GM21737 (cell line): ENCODE measurements at regions not wholly inside any gene's neighbourhood (a gene's known extent, or its start where the extent isn't known, plus 50 kb on each side); places are given as distances from the start of the nearest gene placed in this dataset.

Experiments used
- ATAC-seq: cut with Tn5 transposase; IDR thresholded peaks from one replicate; pipeline ENCODE4 v1.9.1; 2021; ENCODE audit warnings: mild to moderate bottlenecking, moderate library complexity; ENCODE audit not compliant: unreplicated experiment

DNA sequence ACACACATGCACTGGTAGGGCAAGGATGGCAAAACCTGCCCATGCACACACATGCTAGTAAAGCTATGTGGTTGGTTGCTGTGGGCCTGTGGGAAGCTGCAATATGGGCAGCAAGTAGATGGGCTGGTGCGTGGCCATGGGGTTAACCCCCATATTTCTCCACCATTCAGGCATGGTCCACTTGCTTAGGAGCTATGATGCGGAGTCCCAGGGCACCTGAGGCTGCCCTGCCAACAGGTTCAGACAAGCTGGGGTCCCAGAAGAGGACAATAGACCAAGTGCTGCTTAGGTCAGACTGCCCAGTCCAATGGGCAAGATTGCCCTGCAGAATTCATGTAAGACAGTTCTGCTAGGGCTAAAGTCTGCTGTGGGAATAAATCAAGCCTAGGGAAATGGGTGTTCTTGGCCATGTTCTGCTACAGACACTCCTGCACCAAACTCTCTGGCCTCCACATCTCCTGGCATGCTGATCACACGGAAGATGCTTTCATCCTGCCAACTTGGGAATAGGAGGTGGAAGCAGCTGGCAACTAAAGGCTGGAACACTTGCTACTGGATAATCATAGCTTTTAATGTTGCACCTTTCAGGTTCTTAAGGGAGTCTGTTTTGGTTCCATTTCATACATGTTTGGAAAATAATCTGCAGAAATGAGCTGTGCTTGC is 646.3 kb upstream of the SLITRK1 start:
- ATAC-seq, result no peak

DNA sequence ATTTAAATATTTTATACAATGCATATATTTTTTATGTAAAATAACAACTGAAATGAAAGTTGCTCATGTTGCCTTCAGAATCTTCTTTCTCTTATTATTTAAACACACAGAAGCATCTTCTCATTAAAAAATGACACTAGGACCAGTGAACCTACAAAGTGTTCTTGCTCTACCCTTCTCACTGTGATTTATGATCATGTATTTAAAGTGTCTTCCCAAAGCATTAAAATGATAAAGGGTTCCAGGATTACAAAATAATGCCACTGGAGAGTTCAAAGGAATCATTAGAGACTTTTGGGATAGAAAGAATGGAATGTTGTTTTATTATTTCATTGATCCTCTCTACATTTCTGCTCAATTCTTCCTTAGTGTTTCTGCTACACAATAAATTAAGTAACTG is 643.6 kb upstream of the SLITRK1 start:
- no peak for ATAC-seq

- ATAC-seq, result no peak
Observed at GRCh38 chr13:84524586-84524985, 642.3 kb upstream of the SLITRK1 start.

DNA sequence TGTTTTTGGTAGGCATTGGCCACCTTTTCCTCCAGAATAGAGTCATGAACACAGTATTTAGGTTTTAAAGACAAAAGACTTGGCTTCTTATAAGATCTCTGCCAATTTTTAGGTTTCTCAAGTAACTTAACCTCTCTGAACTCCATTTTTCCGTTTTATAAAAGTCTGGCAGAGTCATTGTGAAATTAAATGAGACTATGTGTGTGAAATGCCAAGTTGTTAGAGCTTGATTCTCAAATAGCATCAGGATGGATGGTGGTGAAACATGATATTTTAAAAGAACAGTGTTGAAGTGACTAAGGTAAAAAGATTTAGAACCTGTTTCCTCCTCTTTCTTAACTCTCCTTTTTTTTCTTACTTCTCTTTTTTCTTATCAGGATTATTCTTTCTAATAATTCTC is 617.7 kb upstream of the SLITRK1 start:
- ATAC-seq, result no peak

GRCh38 chr13:84497613-84498012 is 615.3 kb upstream of the SLITRK1 start:
- ATAC-seq, result no peak

DNA sequence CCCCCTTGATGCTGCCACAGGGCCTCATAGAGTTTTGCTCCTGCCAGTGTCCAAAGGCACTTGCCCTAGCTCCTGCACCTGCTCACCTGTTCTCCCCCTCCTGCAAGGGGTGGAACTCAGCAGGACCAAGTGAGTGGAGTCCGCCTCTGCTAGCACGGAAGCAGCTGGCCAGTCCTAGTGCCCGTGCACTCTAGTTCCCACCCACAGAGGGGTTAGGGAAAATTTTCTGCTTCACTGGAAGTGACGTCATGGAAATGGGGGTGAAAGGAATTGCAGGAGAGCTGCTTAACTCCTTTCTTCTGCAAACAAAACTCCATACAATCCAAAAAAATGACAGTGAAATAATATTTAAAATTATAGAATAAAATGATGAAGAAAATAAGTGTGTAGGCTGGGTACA is 609.7 kb upstream of the SLITRK1 start:
- no peak for ATAC-seq

DNA sequence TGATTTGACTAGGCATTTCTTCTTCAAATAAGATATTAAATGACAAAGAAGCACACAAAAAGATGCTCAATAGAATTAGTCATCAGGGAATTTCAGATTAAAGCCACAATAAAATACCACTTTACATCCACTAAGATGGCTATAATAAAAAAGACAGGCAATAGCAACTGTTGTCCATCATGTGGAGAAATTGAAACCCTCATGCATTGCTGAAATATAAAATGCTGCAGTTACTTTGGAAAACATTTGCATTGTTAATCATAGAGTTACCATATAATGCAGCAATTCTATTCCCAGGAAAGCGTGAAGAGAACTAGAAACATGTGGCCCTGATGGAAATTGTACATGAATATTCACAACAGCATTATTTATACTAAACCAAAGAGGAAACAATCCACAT is 605.5 kb upstream of the SLITRK1 start:
- ATAC-seq, result no peak

GRCh38 chr13:84481958-84482357 is 599.7 kb upstream of the SLITRK1 start:
- no peak for ATAC-seq

DNA sequence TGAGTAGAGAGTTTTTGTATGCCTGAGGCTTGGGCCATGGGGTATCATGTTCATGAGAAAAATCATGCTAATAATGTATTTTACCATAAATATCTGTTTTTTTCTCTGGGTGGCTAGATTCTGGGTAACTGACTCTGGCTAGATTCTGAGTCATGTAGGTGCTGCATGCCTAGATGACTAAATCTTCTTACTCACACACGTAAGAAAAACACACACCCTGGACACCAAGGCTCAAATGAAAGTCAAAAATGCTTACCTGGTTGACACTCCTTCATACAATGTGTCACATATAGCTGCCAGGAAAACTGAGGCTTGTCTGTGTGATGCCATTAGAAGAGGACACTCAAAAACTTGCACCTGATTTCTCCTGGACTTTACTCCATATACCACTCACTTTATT is 597.4 kb upstream of the SLITRK1 start:
- ATAC-seq, result no peak

DNA sequence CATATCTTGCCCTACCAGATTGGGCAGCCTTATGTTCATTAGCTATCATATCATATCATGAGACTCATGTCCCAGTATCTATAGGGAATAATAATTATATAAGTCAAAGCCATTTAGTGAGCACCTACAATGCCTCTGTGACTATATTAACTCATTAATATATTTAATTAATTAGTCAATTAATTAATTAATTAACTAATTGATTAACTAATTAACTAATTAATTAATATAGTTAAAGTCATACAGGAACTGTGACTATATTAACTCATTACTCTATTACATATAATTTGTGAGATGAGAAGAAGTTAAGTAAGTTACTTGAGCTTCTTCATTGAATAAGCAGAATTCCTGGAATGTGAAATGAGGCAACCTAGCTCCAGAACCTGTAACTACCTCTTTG is 588.3 kb upstream of the SLITRK1 start:
- no peak for ATAC-seq

GRCh38 chr13:84466461-84466860 is 584.2 kb upstream of the SLITRK1 start:
- no peak for ATAC-seq

GRCh38 chr13:84460989-84461388 is 578.7 kb upstream of the SLITRK1 start:
- no peak for ATAC-seq

- no peak for ATAC-seq
Observed at GRCh38 chr13:84455143-84455905, 573.0 kb upstream of the SLITRK1 start.

DNA sequence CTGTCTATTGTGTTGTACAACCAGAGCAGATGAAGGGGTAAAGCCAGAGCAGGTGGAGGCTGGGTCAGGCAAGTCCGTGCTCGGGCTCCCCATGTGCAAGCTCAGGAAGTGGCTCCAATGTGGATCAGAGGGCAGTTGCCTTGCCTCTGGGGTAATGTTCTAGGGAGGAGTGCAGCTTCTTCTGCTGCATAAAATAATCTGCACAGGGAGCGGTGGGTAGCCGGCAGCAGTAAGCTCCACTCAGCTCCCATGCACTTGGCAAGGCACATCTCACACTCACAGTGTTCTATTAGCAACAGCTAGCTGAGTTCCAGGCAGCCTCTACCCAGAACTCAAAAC is 565.3 kb upstream of the SLITRK1 start:
- ATAC-seq, result no peak

DNA sequence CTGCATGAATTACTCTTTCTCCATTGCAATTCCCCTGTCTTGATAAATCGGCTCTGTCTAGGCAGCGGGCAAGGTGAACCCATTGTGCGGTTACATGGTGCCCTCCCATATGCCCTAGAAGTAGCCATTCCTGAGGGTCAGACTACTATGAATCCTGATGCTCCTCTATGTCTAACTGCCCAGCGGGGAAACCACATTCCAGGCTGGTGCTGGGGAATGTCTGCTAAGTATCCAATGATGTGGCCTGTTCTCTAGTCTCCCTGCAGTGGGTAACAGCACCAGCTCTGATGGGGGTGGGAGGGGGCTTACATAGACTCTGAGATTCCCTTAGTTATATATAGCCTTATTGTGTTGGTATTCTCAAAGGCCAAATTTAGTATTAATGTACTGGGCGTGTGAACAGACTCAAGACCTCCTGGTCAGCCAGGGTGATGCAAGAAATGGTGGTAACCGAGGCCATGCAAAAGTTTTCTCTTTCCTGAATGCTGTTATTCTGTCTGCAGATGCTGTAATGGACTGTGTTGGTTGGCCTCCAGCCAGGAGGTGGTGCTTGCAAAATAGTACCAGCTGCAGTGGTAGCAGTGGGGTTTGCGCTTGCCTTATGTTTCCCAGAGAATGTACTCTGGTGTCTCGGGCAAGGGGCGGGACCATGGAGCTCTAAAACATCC is 564.8 kb upstream of the SLITRK1 start:
- no peak for ATAC-seq

- no peak for ATAC-seq
Observed at GRCh38 chr13:84445776-84446175, 563.5 kb upstream of the SLITRK1 start.

DNA sequence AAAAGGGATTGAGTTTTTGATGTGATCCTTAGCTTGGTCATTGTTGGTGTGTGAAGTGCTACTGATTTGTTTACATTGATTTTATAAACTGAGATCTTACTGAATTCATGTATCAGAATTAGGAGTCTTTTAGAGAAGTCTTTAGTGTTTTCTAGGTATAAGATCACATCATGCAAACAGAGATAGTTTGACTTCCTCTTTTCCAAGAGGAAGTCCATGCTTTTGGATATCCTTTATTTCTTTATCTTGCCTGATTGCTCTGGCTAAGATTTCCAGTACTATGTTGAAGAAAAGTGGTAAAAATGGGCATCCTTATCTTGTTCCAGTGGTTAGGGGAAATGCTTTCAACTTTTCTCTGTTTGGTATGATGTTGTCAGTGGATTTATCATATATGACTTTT is 561.2 kb upstream of the SLITRK1 start:
- no peak for ATAC-seq

GRCh38 chr13:84439108-84439507 is 556.8 kb upstream of the SLITRK1 start:
- ATAC-seq, result no peak

- ATAC-seq, result no peak
Observed at GRCh38 chr13:84433024-84433423, 550.8 kb upstream of the SLITRK1 start.

DNA sequence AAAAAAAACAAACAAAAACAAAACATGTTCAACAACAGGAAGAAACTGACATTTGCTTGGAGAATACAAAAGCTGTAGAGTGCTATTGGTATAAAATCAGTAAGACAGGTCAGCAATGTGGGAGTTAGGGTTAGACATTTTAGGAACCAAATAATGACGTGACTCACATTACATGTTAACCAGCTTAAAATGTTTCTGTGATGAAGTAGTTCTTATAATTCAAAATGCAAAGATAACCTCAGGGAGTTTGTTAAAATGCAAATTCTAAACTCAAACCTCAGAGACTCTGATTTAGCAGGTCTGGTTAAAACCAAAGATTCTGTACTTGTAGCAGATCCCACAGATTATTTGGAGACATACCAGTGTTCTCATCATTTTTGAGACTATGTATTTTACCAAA is 549.4 kb upstream of the SLITRK1 start:
- no peak for ATAC-seq

- no peak for ATAC-seq
Observed at GRCh38 chr13:84430446-84430845, 548.2 kb upstream of the SLITRK1 start.

DNA sequence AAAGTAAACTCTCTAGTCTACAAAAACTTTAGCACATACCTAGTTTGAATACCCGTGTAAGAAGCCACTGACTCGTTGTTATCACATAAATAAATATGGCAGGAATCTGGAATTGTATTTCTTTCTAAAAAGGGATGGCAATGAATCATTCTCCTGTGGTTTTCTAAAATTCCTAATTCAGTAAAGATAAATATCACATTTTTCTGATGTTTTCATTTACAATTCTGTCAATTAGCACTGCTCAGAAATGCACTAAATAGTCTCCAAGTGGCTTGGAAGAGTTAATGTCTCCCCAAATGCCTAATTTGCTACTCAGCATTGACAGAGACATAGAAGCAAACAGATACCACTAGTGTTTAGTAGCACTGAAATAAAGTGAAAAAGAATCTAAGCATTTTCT is 547.7 kb upstream of the SLITRK1 start:
- no peak for ATAC-seq
